ENCODE measurements at regions not wholly inside any gene's neighbourhood (a gene's known extent, or its start where the extent isn't known, plus 50 kb on each side); places are given as distances from the start of the nearest gene placed in this dataset.

GRCh38 chr9:3008091-3008490, 164.2 kb upstream of the PUM3 start:
- peak; percentile 7 for FAIRE-seq
- no peak overlapping the region for H3K4me3 ChIP-seq (ENCODE audit: extremely low read depth in 1 of 4, insufficient read depth in 2 of 4, low read depth in 3 of 4, low read length in 4 of 4)
- TF ChIP-seq, protein P1, sequence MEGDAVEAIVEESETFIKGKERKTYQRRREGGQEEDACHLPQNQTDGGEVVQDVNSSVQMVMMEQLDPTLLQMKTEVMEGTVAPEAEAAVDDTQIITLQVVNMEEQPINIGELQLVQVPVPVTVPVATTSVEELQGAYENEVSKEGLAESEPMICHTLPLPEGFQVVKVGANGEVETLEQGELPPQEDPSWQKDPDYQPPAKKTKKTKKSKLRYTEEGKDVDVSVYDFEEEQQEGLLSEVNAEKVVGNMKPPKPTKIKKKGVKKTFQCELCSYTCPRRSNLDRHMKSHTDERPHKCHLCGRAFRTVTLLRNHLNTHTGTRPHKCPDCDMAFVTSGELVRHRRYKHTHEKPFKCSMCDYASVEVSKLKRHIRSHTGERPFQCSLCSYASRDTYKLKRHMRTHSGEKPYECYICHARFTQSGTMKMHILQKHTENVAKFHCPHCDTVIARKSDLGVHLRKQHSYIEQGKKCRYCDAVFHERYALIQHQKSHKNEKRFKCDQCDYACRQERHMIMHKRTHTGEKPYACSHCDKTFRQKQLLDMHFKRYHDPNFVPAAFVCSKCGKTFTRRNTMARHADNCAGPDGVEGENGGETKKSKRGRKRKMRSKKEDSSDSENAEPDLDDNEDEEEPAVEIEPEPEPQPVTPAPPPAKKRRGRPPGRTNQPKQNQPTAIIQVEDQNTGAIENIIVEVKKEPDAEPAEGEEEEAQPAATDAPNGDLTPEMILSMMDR (IDR thresholded peaks at IDR 0.05; ENCODE audit: control extremely low read depth in 1 of 3, insufficient read depth in 1 of 3, low read depth in 1 of 3, low read length in 3 of 3), result peak in 2 of 3 experiments; percentile 16 to 34; a peak in 2 of 4 replicates
- TF ChIP-seq BRCA1 (IDR thresholded peaks at IDR 0.05; ENCODE audit: low read depth, low read length) (no peak), MAFK (IDR thresholded peaks at IDR 0.05; ENCODE audit: low read depth, low read length) (no peak), MAX (IDR thresholded peaks at IDR 0.05) (no peak), KDM5A (IDR thresholded peaks at IDR 0.05; ENCODE audit: low read length) (no peak), YY1 (IDR thresholded peaks at IDR 0.05; ENCODE audit: low read depth, low read length) (no peak), HDAC6 (IDR thresholded peaks at IDR 0.05; ENCODE audit: low read depth, low read length) (no peak), JUN (IDR thresholded peaks at IDR 0.05; ENCODE audit: low read depth, low read length) (no peak), GTF2F1 (IDR thresholded peaks at IDR 0.05; ENCODE audit: borderline replicate concordance, low read depth, low read length) (no peak), RAD21 (IDR thresholded peaks at IDR 0.05 in 1 of 2, conservative IDR thresholded peaks at IDR 0.05 in 1 of 2; ENCODE audit: low read depth in 2 of 2, low read length in 2 of 2) (peak; percentile 58 to 64), SIRT6 (IDR thresholded peaks at IDR 0.05; ENCODE audit: low read length) (no peak), TCF12 (IDR thresholded peaks at IDR 0.05; ENCODE audit: low read depth, low read length) (no peak), JUND (IDR thresholded peaks at IDR 0.05; ENCODE audit: low read length) (no peak)

More at GRCh38 chr9:3008091-3008490, 164.2 kb upstream of the PUM3 start:
- H2BK5ac ChIP-seq (ENCODE audit: low read depth, low read length), result no peak overlapping the region; the same call in 1 of the 2 replicates
- no peak overlapping the region for H3K4ac ChIP-seq (replicated peaks; ENCODE audit: insufficient read length, low read depth, low read length)
- H3K4me1 ChIP-seq (replicated peaks in 1 of 4; ENCODE audit: control insufficient read depth in 3 of 4, insufficient read depth in 4 of 4, low read length in 3 of 4), result peaks cover 0 to 2% (median 1%) of the 10 kb centered on the region in 4 experiments; a peak in 2 of 7 replicates
- H2AFZ ChIP-seq (ENCODE audit: low read length), result no peak overlapping the region
- no peak for DNase-seq (ENCODE audit: low read depth in 1 of 2, low spot score in 2 of 2)
- no peak overlapping the region for H4K91ac ChIP-seq (replicated peaks; ENCODE audit: insufficient read length, low read length)
- H2AK5ac ChIP-seq (ENCODE audit: low read depth, low read length), result no peak overlapping the region
- H3K79me2 ChIP-seq (ENCODE audit: control insufficient read depth in 1 of 2, insufficient read depth in 2 of 2, low read length in 2 of 2), result no peaks in the 10 kb centered on the region
- no peak overlapping the region for H3K27ac ChIP-seq (ENCODE audit: low read depth, low read length)
- H3K9ac ChIP-seq (replicated peaks in 1 of 4; ENCODE audit: extremely low read depth in 1 of 4, low read depth in 3 of 4, low read length in 3 of 4), result no peak overlapping the region
- no peaks in the 10 kb centered on the region for H3K27me3 ChIP-seq (replicated peaks in 1 of 4; ENCODE audit: control insufficient read depth in 3 of 4, extremely low read depth in 1 of 4, insufficient read depth in 3 of 4, low read length in 3 of 4)
- 79% methylated on average over 4 of the region's 4 CpGs; no CpG with 5 or more reads in 1 of the 2 experiments for WGBS, 2 experiments (ENCODE audit: extremely low coverage in 1 of 2, insufficient coverage in 1 of 2, insufficient read length in 1 of 2, insufficient replicate concordance in 2 of 2, low coverage in 1 of 2, low lambda C conversion rate in 2 of 2, missing lambda C conversion rate in 1 of 2)
- no peak overlapping the region for H3K56ac ChIP-seq (replicated peaks; ENCODE audit: insufficient read length, low read depth, low read length)
- POLR2A ChIA-PET (ENCODE audit: partially characterized antibody), result no interaction called here
- CTCF ChIA-PET (ENCODE audit: partially characterized antibody), result interaction anchor here (1.5 kb wide), 1 partner anchor 221 kb away, joined by 3 read pairs; no protein-coding TSS in a partner anchor
- no peak overlapping the region for H2BK15ac ChIP-seq (ENCODE audit: low read length)
- no peak overlapping the region for H2BK20ac ChIP-seq (ENCODE audit: low read length)
- no peak overlapping the region for H2BK12ac ChIP-seq (ENCODE audit: low read depth, low read length)
- no peak overlapping the region for H3K14ac ChIP-seq (ENCODE audit: insufficient read length)
- no peaks in the 10 kb centered on the region for H3K79me1 ChIP-seq (ENCODE audit: low read depth, low read length)
- no peaks in the 10 kb centered on the region for H3K23me2 ChIP-seq (ENCODE audit: low read depth, low read length)
- H3K18ac ChIP-seq (ENCODE audit: extremely low read depth, low read length), result no peak overlapping the region
- no peak overlapping the region for H3K23ac ChIP-seq (ENCODE audit: insufficient read length)
- H3K4me2 ChIP-seq (ENCODE audit: insufficient read depth in 1 of 2, low read depth in 2 of 2, low read length in 2 of 2), result no peak overlapping the region
- no peaks in the 10 kb centered on the region for H3K9me3 ChIP-seq (ENCODE audit: insufficient read depth in 2 of 2, low read depth in 1 of 2, low read length in 1 of 2)
- no peak overlapping the region for H4K5ac ChIP-seq (ENCODE audit: insufficient read length, low read depth, low read length)
- no peaks in the 10 kb centered on the region for H3K36me3 ChIP-seq (ENCODE audit: control insufficient read depth in 2 of 4, insufficient read depth in 4 of 4, low read length in 3 of 4)
- H4K20me1 ChIP-seq (replicated peaks in 1 of 2; ENCODE audit: control insufficient read depth in 1 of 2, insufficient read depth in 2 of 2, low read length in 2 of 2), result peaks cover 0 to 2% of the 10 kb centered on the region in 2 experiments
- H2BK120ac ChIP-seq (replicated peaks; ENCODE audit: low read depth, low read length), result no peak overlapping the region
- H4K8ac ChIP-seq (ENCODE audit: extremely low read depth, insufficient read depth, low read length), result no peak overlapping the region
